ENCODE measurements at regions not wholly inside any gene's neighbourhood (a gene's known extent, or its start where the extent isn't known, plus 50 kb on each side); places are given as distances from the start of the nearest gene placed in this dataset.
"Not testable (repeated sequence)": the region's sequence is repeated elsewhere in the genome, so short reads cannot be mapped to it uniquely, and the experiment has no call there.

DNA sequence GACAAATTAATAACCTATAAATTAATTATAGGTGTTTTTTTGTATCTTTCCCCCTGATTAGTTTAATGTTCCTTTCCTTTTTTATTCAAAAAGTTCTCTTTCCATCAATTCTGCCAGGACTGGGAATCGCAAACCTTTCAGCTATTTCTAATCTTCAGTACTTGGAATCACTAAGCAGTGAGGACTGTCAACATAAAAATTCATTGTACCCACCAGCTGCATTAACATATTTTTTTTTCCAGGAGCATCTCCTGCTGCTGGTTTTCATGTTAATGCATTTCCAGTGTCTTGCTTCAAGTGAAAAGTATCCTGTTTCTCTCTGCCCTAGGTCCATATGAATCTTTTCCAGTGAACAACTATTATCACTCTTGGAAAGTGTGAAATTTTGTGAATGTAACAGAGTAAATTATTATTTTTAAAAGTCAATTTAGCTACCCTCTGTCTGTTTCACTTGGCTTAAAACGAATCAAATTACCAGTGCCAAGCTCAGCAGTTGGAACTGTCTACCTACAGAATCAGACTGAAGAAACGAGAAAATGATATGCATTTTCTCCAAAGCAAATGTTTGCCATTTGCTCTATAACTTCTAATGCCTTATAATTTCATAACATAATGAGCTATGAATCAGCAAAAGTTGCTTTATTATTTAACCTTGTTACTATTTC lies 804.4 kb downstream of the EPHA4 start:
- no peak for DNase-seq (ENCODE audit: low read depth in 2 of 2)

DNA sequence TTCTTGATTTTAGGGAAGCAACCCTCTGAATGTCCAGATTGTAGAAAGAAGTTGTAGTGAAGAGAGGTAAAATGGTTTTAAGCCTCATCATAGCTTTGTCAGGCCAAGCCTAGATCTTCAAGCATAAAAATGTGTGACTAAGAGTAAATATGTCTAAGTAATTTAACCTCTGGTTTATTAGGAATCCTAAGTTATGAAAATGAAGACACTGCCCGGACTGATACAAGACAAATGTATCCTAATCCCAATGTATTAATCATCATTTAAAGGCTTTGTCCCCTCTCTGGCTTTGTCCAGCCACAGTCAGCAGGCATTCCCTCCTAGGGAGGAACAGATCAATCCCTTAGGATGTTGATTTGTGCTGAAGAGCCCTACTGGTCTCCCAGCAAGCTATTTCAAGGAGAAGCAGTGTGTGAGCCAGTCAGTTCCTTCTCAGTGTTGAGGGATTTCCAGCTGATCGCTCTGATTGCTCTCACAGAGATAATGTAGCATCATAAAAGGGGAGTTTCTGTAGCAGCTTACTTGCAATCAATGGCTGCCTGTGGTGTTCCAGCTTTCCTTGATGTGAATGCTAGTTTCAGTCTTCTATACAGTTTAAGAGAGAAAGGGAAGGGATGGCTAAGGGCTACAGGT lies 796.1 kb downstream of the EPHA4 start:
- no peak for DNase-seq (ENCODE audit: low read depth in 2 of 2)

DNA sequence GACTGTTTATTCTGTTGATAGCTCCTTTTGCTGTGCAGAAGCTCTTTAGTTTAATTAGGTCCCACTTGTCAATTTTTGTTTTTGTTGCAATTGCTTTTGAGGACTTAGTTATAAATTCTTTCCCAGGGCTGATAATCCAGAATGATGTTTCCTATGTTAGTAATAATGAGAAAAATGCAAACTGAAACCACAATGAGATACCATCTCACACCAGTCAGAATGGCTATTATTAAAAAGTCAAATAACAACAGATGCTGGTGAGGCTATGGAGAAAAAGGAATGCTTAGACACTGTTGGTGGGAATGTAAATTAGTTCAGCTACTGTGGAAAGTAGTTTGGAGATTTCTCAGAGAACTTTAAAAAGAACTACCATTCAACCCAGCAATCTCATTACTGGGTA lies 793.0 kb downstream of the EPHA4 start:
- not testable (repeated sequence) for DNase-seq (ENCODE audit: low read depth in 2 of 2)

DNA sequence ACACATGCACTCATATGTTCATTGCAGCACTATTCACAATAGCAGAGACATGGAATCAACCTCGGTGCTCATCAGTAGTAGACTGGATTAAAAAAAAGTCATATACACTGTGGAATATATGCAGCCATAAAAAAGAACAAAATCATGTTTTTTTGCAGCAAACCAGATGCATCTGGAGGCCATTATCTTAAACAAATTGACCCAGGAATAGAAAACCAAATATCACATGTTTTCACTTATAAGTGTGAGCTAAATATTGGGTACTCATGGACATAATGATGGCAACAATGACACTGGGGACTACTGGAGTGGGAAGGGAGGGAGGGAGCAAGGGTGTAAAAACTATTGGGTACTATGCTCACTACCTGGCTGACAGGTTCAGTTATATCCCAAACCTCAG lies 792.6 kb downstream of the EPHA4 start:
- no peak for DNase-seq (ENCODE audit: low read depth in 2 of 2)

DNA sequence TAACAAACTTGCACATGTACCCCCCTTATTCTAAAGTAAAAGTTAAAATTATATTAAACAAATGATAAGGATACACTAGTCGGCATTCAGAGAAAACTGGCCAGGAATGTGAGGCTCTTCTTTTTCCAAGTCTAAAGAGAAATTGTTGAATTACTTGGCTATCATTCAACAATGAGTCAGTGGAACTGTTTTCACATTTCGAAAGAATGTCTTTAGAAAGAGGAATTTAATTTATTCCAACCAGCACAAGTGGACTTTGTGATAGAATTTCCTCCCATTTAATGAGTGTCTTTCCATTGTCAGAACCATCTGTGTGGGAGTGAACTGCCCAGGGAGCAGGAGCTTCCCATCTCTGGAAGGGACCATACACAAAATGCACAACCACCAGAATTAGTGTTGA lies 792.2 kb downstream of the EPHA4 start:
- no peak for DNase-seq (ENCODE audit: low read depth in 2 of 2)

DNA sequence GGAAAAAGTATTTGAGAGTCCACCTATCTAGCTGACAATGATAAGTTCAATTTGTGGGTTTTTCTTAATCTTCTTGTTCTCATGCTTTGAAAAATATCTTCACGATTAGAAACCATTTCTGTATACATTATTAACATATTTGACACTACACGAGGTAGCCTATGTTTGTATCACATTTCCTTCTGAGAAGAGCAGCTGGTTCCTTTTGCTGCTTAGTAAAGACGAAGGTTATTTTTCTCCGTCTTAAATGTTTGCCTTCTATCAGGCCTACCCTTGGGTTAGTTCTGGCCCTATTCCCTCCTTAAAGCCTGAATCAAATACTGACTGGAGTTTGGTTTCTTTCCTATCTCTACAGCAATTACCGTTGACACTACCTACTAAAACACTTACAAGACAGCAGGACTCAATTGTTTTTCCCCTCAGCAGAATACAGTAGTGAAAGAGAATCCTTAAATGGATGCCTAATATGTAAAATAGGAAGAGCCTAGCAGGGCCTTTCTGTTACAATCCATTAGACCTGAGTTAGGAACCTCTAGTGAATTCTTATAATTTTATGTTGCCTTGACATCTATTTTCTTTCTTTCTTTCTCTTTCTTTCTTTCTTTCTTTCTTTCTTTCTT lies 790.4 kb downstream of the EPHA4 start:
- DNase-seq (ENCODE audit: low read depth in 2 of 2): no peak

DNA sequence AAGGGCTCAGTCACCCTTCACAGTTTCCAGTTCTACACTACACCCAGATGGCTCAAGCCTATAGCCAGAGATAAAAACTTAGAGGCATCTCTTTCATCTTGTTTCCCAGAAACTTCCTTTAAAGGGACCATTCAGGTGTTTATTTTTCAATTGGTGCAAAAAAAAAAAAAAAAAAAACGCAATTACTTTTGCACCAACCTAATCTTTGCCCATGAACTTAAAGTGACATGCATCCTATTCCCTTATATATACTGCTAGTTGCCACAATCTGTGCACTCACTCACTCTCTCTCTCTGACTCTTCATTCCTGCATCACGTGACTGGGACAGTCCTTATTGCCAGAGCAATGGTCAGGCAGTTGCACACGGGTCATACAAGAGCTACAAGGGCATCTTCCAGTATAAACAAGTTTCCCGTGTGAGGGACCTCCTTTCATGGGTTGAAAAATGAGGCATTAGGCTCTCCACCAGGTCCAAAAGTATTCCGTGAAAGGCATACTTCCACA lies 789.4 kb downstream of the EPHA4 start:
- DNase-seq (ENCODE audit: low read depth in 2 of 2): no peak

DNA sequence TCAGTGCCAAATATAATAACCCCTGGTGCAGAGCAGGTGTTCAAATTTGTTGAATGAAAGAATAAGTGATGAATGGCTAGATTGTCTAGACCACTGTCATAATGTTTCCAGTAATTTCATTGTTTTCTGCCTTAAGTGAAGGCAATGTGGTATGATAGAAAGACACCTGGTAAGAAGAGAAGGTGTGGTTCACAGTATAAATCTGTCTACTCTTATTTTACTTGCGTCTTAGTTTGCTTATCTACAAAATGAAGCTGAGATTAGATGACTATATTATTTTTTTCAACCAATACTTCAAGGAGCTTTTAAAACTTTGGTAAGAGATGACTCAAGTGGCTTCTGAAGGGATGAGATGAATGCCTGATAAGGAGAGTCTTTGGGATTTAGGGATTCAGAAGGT lies 788.4 kb downstream of the EPHA4 start:
- no peak for DNase-seq (ENCODE audit: low read depth in 2 of 2)

DNA sequence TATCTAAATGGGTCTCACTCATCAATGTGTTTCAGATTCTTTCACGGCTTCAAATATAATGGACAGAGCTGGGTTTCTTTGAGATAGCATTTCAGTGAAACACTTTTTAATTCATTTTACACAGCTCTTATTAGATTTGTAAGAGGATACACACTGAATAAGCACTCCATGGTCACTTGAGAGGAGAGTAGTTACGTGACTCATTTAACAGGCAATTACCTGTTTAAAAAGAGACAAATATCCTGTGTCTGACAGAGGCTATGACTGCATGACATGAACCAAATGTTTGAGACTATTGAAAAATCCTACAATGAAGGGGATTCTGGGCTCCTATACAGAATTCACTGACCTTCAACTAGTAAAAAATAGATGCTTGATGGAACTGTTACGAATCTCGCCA lies 786.9 kb downstream of the EPHA4 start:
- DNase-seq (ENCODE audit: low read depth in 2 of 2): no peak

DNA sequence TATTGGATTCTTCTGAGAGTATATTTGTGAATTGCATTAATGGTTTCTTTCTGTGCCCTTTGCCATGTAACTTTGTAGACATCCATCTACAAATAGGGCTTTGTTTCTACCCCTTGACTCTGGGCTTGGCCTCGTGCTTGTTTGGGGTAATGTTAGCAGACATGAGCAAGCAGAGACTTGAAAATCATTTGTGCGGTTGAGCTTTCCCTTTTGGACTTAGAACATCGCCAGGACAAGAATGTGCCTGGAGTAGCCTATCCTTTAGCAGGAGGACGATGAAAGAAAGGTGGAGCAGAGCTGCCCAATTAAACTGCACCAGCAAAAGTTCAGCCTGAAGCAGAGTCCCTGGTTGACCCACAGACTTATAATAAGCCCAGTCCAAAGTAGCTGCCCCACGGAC lies 785.9 kb downstream of the EPHA4 start:
- DNase-seq (ENCODE audit: low read depth in 2 of 2): no peak

DNA sequence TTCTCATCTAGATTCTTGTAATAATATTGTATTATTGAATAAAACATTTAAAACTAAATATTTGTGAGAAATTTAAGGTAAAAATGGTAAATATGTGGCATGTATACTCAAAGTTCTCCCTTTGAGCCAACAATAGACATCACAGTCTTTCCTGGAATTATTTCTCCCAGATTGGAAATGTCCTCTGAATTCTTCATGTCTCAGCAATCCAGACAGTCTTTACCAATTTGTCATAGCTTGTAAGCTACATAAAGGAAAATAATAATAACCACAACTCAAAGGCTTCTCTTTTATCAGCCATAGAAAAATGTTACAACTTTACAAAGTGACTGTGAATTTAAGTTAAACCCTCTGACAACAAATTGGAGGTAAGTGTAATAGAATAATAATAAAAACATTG lies 784.9 kb downstream of the EPHA4 start:
- DNase-seq (ENCODE audit: low read depth in 2 of 2): no peak

DNA sequence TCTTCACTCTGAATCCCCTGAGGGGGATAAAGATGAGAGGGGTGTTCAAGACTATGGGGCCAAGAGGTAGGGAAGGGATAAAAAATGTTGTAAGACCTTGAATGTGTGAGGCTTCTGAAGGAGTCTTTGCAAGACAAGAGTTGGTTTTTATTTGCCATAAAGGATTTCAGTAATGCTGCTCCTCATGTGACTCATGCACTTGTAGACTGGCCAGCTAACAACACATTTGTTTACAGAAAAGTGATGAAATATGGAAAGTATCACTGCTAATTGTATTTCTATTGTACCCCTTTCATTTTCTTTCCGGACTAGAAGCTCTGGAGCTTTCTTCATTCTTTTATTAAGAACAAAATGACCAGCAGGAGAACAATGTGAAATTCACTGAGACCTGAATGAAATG lies 782.1 kb downstream of the EPHA4 start:
- no peak for DNase-seq (ENCODE audit: low read depth in 2 of 2)

DNA sequence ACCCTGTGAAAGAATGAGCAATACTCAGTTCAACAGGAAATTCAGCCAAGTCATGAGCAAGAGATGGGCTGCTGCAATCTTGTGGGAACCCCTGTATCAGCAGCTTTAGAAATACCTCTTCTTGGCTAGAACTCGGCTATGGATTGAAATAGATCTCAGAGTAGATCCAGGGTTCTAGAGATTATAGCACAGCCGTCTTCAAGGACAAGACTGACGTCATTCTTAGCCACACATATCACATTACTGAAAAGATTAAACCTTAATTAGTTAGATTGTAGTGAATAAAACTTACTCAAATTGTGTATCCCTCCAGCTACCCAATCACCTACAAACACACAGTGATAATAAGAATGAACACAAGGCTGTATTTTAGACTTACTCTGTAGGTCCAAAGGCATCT lies 776.4 kb downstream of the EPHA4 start:
- DNase-seq (ENCODE audit: low read depth in 2 of 2): no peak

DNA sequence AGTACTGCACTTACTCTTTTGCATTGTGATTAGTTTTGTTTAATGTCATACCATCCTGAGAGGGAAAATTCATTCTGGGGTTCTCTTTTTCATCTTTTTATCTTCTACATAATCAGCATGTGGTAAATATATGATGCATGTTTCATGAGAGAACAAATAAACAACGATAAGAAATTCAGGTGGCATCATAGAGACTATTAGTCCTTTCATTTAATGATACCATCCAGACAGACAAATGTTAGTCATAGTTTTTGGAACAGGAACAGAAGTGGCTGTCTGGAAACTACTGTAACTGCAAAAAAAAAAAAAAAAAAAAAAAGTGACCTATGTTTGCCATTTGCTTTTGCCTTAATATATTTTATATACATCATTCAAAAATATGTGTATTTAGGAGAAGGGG lies 761.0 kb downstream of the EPHA4 start:
- DNase-seq (ENCODE audit: low read depth in 2 of 2): no peak

DNA sequence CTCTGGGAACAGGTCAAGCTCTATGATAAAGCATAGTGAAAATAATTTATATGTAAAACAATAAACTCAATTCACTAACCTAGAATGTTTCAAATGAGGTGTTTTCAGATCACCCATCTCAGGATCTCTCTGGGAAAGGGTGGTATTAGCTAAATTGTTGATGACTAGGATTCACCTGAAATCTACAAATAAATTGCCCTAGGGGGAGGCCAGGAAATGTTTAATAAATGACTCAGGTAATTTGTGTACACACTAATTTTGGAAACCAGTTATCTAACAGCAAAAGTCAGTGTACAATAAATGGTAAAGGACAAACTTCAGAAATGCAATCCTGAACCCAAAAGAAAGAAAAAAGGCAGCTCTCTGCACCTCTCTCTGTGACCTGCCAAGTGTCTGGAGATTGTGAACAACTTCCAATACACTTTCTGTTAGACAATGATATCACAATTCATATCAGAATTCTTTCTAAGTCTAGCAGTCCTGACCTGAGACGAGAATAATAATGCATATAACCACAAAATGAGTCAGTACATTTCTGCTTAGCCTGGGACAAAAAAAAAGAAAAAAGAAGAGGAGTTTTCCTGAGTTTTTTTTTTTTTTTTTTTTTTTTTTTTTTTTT lies 760.0 kb downstream of the EPHA4 start:
- no peak for DNase-seq (ENCODE audit: low read depth in 2 of 2)

DNA sequence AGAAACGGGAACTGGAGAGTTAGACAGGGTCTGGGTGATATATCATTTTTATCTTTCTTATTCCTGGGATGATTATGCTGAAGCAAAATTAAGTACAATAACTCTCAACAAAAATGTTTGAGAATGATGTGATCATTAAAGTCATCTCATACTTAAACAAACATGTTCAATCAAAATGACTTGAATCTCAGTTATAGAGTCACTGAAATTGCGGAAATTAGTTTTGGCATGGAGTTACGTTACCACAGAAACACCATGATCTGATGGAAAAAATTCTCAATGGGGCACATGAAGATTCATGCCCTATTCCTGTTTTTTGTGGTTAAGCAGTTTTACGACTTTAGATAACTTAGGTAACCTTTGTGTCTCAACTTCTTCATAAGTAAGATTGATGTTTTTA lies 757.7 kb downstream of the EPHA4 start:
- DNase-seq (ENCODE audit: low read depth in 2 of 2): no peak

DNA sequence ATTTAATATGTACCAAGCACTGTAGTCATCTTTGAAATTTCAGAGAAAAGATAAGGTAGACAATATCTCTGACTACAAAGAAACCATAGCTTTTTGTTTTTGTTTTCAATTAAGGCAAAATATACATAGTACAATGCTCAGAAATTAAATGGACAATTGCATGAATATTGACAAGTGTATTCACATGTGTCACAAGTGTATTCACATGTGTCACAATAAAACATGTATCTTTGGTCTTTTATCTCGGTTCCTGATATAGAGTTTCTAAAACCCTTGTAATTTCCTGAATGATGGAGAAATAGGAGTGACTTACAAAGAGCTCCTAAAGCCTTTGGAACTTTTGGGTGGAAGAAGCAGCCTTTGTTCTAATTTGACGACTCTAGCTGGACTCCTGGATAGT lies 756.4 kb downstream of the EPHA4 start:
- no peak for DNase-seq (ENCODE audit: low read depth in 2 of 2)

DNA sequence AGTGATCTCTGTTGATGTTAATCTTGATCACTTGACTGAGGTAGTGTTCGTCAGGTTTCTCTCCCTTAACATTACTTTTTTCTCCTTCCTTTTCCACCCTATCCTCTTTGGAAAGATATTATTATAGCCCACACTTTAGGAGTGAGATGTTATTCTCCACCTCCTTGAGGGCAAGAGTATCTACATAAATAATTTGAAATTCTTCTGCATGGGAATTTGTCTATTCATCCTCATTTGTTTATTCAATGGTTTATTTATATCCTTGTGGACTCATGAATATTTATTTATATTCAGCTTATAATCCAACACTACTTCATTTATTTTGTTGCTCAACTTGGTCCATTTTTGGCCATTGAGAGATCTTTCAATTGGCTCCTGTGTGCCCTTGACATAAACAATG lies 750.4 kb downstream of the EPHA4 start:
- no peak for DNase-seq (ENCODE audit: low read depth in 2 of 2)

DNA sequence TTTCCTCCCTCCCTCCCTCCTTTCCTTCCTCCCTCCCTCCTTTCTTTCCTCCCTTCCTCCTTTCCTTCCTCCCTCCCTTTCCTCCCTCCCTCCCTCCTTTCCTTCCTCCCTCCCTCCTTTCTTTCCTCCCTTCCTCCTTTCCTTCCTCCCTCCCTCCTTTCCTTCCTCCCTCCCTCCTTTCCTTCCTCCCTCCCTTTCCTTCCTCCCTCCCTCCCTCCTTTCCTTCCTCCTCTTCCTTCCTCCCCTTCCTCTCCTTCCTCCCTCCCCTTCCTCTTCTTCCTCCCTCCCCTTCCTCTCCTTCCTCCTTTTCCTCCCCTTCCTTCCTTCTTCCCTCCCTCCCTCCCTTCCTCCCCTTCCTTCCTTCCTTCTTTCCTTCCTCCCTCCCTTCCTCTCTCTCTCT lies 748.5 kb downstream of the EPHA4 start:
- DNase-seq (ENCODE audit: low read depth in 2 of 2): not testable (repeated sequence)

DNA sequence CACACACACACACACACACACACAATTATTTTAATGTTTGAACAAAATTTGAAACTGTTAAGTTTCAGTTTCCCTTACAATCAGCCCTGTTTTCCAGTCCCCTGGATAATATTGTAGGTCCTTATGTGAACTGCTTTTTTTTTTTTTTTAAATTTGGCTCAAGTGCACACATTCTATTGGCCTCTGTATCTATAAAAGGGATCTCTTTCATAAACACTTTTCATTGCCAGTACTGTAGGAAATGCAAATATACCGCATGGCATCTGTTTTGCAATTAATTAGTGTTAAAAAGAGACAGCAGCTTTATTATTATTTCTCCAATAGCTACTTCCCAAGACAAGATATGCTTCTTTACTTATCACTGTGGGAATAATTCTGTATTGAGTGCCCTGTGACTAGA lies 738.7 kb downstream of the EPHA4 start:
- DNase-seq (ENCODE audit: low read depth in 2 of 2): no peak

DNA sequence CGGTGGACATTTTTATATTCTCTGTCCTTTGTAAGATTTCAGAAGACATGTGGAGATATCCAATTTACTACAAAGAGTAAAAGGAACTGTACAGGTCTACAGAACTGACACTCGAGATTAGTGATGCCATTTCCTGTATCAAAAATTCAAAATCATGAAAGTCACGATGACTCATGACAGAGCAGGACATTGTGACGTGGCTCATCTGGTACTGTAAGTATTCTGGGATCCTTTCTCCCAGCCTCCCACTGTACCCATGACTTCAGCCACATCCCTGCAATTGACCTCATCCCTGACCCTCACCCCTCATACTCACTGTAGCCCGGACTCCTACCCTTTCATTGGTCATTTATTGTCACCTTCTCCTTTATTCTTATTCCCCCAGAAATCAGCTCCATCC lies 736.5 kb downstream of the EPHA4 start:
- DNase-seq (ENCODE audit: low read depth in 2 of 2): no peak

DNA sequence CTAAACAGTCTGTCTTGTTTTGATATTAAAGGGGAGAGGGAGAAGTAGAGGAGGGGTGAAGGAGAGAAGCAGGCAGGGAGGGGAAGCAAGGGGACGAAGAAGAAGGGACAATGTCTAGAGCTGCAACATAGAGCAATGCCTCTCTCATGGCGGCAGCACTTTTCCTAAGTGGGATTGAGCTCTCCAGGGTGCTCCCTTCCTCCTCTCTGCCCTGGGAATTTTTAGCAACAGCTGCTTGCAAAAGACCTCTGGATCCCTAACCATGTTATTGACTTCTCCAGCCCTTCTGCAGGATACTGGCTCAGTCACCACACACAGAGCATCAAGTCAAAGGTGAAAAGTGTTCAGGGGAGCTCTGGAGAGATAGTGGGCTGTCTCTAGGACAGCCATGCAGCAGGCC lies 734.9 kb downstream of the EPHA4 start:
- no peak for DNase-seq (ENCODE audit: low read depth in 2 of 2)
